ENCODE measurements at regions not wholly inside any gene's neighbourhood (a gene's known extent, or its start where the extent isn't known, plus 50 kb on each side); places are given as distances from the start of the nearest gene placed in this dataset.
"Not testable (repeated sequence)": the region's sequence is repeated elsewhere in the genome, so short reads cannot be mapped to it uniquely, and the experiment has no call there.

GRCh38 chr1:82785268-82785790 lies 984.6 kb downstream of the ADGRL2 start:
- no peaks in the 10 kb centered on the region for H3K27me3 Mint-ChIP-seq (ENCODE audit: low read depth)
- TF ChIP-seq CTCF (IDR thresholded peaks at IDR 0.05; ENCODE audit: unreplicated experiment) = no peak
- H3K36me3 Mint-ChIP-seq = no peaks in the 10 kb centered on the region
- no peak overlapping the region for H3K27ac Mint-ChIP-seq
- peaks cover 36% of the 10 kb centered on the region for H3K4me1 Mint-ChIP-seq
- no peak overlapping the region for H3K4me3 Mint-ChIP-seq
- DNase-seq (ENCODE audit: low spot score in 2 of 2, unreplicated experiment in 2 of 2) = no peak
- peaks cover 21% of the 10 kb centered on the region for H3K9me3 Mint-ChIP-seq

- no peak for DNase-seq (ENCODE audit: low spot score in 2 of 2, unreplicated experiment in 2 of 2)
- no peaks in the 10 kb centered on the region for H3K36me3 Mint-ChIP-seq
- no peak overlapping the region for H3K4me3 Mint-ChIP-seq
- H3K27me3 Mint-ChIP-seq (ENCODE audit: low read depth) = no peaks in the 10 kb centered on the region
- no peak overlapping the region for H3K27ac Mint-ChIP-seq
- TF ChIP-seq CTCF (IDR thresholded peaks at IDR 0.05; ENCODE audit: unreplicated experiment) = no peak
- H3K9me3 Mint-ChIP-seq = peaks cover 13% of the 10 kb centered on the region
- H3K4me1 Mint-ChIP-seq = peaks cover 33% of the 10 kb centered on the region
Observed at GRCh38 chr1:82783044-82783443, 982.3 kb downstream of the ADGRL2 start.

- Mint-ChIP-seq H3K4me3 (no peak overlapping the region), H3K9me3 (peaks cover 13% of the 10 kb centered on the region), H3K36me3 (no peaks in the 10 kb centered on the region), H3K27ac (no peak overlapping the region), H3K27me3 (ENCODE audit: low read depth) (no peaks in the 10 kb centered on the region), H3K4me1 (peaks cover 29% of the 10 kb centered on the region)
- TF ChIP-seq CTCF (IDR thresholded peaks at IDR 0.05; ENCODE audit: unreplicated experiment) = no peak
- no peak for DNase-seq (ENCODE audit: low spot score in 2 of 2, unreplicated experiment in 2 of 2)
Observed at GRCh38 chr1:82782599-82782998, 981.9 kb downstream of the ADGRL2 start.

GRCh38 chr1:82778612-82779011 lies 977.9 kb downstream of the ADGRL2 start:
- H3K4me1 Mint-ChIP-seq = no peaks in the 10 kb centered on the region
- peaks cover 16% of the 10 kb centered on the region for H3K9me3 Mint-ChIP-seq
- H3K27me3 Mint-ChIP-seq (ENCODE audit: low read depth) = no peaks in the 10 kb centered on the region
- H3K36me3 Mint-ChIP-seq = no peaks in the 10 kb centered on the region
- no peak overlapping the region for H3K27ac Mint-ChIP-seq
- no peak for TF ChIP-seq CTCF (IDR thresholded peaks at IDR 0.05; ENCODE audit: unreplicated experiment)
- DNase-seq (ENCODE audit: low spot score in 2 of 2, unreplicated experiment in 2 of 2) = no peak
- H3K4me3 Mint-ChIP-seq = no peak overlapping the region

- H3K4me1 Mint-ChIP-seq = peaks cover under 1% of the 10 kb centered on the region
- no peak for TF ChIP-seq CTCF (IDR thresholded peaks at IDR 0.05; ENCODE audit: unreplicated experiment)
- DNase-seq (ENCODE audit: low spot score in 2 of 2, unreplicated experiment in 2 of 2) = no peak
- no peak overlapping the region for H3K4me3 Mint-ChIP-seq
- H3K27ac Mint-ChIP-seq = no peak overlapping the region
- no peaks in the 10 kb centered on the region for H3K36me3 Mint-ChIP-seq
- H3K9me3 Mint-ChIP-seq = peaks cover 16% of the 10 kb centered on the region
- H3K27me3 Mint-ChIP-seq (ENCODE audit: low read depth) = no peaks in the 10 kb centered on the region
Observed at GRCh38 chr1:82777240-82777639, 976.5 kb downstream of the ADGRL2 start.

- not testable (repeated sequence) for DNase-seq (ENCODE audit: low spot score in 2 of 2, unreplicated experiment in 2 of 2); H3K27ac Mint-ChIP-seq; H3K4me3 Mint-ChIP-seq
Observed at GRCh38 chr1:82776730-82777129, 976.0 kb downstream of the ADGRL2 start.

More at GRCh38 chr1:82776730-82777129, 976.0 kb downstream of the ADGRL2 start:
- H3K4me1 Mint-ChIP-seq; H3K27me3 Mint-ChIP-seq (ENCODE audit: low read depth); H3K36me3 Mint-ChIP-seq: not testable (repeated sequence)
- peaks cover 13% of the 10 kb centered on the region for H3K9me3 Mint-ChIP-seq
